Upper lobe of right lung (tissue), 1 donor: ENCODE measurements at regions not wholly inside any gene's neighbourhood (a gene's known extent, or its start where the extent isn't known, plus 50 kb on each side); places are given as distances from the start of the nearest gene placed in this dataset.

Experiments
- ATAC-seq: fragments of 200-7000 bp; cut with Tn5 transposase; one replicate; pipeline ENCODE4 v1.9.1; 2020; ENCODE audit warnings: mild to moderate bottlenecking, moderate library complexity
- DNase-seq: peaks from one replicate; pipeline ENCODE4 v3.0.0-alpha.2; 2020
- H3K27ac ChIP-seq: fragments of 200-600 bp; one replicate; pipeline ENCODE4 v1.8.0; 2022
- H3K27me3 ChIP-seq: fragments of 200-600 bp; one replicate; pipeline ENCODE4 v1.8.0; 2022; ENCODE audit warnings: mild to moderate bottlenecking
- H3K36me3 ChIP-seq: fragments of 200-600 bp; one replicate; pipeline ENCODE4 v1.8.0; 2022
- H3K4me1 ChIP-seq: fragments of 200-600 bp; one replicate; pipeline ENCODE4 v1.8.0; 2022
- H3K4me3 ChIP-seq: fragments of 200-600 bp; one replicate; pipeline ENCODE4 v1.8.0; 2022; ENCODE audit warnings: mild to moderate bottlenecking
- H3K9me3 ChIP-seq: fragments of 200-600 bp; one replicate; pipeline ENCODE4 v1.8.0; 2022
- CTCF ChIP-seq: fragments of 200-600 bp; IDR thresholded peaks from one replicate; pipeline ENCODE4 v1.8.0; 2022; ENCODE audit warnings: antibody characterized with exemption
- intact Hi-C: fragments of 100-400 bp; cut with DNase I; formaldehyde crosslinking; loops from one replicate; pipeline ENCODE4 v1.11.0; 2022
- donor health status: DM: no; HTN: yes; CAD: no; lungs with severe emphysema.

DNA sequence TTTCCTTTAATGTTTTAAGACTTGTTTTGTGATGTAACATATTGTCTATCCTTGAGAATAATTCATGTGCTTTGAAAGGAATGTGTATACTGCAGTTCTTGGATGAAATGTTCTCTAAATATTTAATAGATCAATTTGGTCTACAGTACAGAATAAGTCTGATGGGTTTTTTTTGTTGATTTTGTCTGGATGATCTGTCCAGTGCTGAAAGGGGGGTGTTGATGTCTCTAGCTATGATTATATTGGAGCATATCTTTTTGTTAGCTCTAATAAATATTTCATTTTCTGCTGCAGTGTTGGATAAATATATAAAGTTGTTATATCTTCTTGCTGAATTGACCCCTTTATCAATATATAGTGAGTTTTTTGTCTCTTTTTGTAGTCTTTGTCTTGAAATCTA lies 269.9 kb upstream of the TUSC1 start:
- no peak for ATAC-seq
- Histone ChIP-seq H3K9me3 (no peaks in the 10 kb centered on the region), H3K4me1 (no peaks in the 10 kb centered on the region), H3K36me3 (no peaks in the 10 kb centered on the region), H3K27me3 (no peaks in the 10 kb centered on the region), H3K27ac (no peak overlapping the region), H3K4me3 (no peak overlapping the region)
- DNase-seq = no peak
- intact Hi-C loops = no loop called here
- TF ChIP-seq CTCF = no peak

- DNase-seq = no peak
- intact Hi-C loops = no loop called here
Measured at GRCh38 chr9:25939126-25939525, 260.9 kb upstream of the TUSC1 start.

DNA sequence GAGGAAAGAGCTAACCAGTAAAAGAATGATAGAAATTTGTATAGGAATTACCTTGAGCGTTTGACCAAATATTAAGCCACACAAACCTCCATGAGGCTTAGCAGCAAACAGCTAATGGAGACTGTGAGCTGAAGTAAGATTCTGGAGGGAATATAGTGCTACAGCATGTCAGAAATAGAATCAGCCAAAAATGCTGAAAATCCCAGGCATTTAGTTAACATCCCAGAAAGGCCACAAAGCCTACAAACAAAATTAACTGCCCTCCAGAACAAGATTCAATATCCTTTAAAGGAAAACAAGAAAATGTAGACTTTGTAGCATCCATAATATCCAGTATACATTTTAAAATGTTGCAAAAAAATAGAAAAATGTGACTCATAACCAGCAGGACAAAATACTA lies 257.8 kb upstream of the TUSC1 start:
- DNase-seq (no peak), ATAC-seq (no peak)
- Histone ChIP-seq H3K27ac (no peak overlapping the region), H3K4me3 (no peak overlapping the region), H3K27me3 (no peaks in the 10 kb centered on the region), H3K9me3 (no peaks in the 10 kb centered on the region), H3K36me3 (no peaks in the 10 kb centered on the region), H3K4me1 (no peaks in the 10 kb centered on the region)
- no peak for TF ChIP-seq CTCF
- intact Hi-C loops = no loop called here

More at GRCh38 chr9:25939126-25939525, 260.9 kb upstream of the TUSC1 start:
- Histone ChIP-seq H3K27me3 (no peaks in the 10 kb centered on the region), H3K4me1 (no peaks in the 10 kb centered on the region), H3K27ac (no peak overlapping the region), H3K4me3 (no peak overlapping the region), H3K36me3 (no peaks in the 10 kb centered on the region), H3K9me3 (no peaks in the 10 kb centered on the region)
- no peak for TF ChIP-seq CTCF
- no peak for ATAC-seq

DNA sequence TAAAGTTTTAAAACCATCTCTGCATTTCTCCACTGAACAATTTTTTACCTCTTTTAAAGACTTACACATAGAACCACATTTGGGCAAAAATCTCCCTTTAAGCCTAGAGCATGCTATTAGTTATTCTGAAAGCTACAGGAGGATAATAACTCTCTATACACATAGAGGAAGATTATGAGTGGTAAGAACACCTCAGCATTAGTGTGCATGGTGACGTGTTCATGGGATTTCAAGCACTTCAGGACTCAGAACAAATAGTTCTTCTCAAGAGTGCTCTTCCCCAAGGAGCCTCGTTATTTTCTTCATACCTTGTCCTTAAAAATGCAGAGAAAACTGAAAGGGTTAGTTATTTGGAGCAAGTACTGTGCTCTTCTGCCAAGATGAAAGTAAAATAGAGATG lies 256.9 kb upstream of the TUSC1 start:
- no peaks in the 10 kb centered on the region for H3K9me3 ChIP-seq
- ATAC-seq (no peak), DNase-seq (no peak)
- no peaks in the 10 kb centered on the region for H3K36me3 ChIP-seq
- H3K4me3 ChIP-seq = no peak overlapping the region
- no peaks in the 10 kb centered on the region for H3K4me1 ChIP-seq
- no peak for TF ChIP-seq CTCF
- H3K27me3 ChIP-seq = no peaks in the 10 kb centered on the region
- intact Hi-C loops = no loop called here
- no peak overlapping the region for H3K27ac ChIP-seq

- Histone ChIP-seq H3K4me1 (no peaks in the 10 kb centered on the region), H3K27ac (no peak overlapping the region), H3K36me3 (no peaks in the 10 kb centered on the region), H3K27me3 (no peaks in the 10 kb centered on the region), H3K9me3 (no peaks in the 10 kb centered on the region), H3K4me3 (no peak overlapping the region)
- intact Hi-C loops = no loop called here
- no peak for ATAC-seq
- no peak for TF ChIP-seq CTCF
- no peak for DNase-seq
Measured at GRCh38 chr9:25918761-25919160, 240.5 kb upstream of the TUSC1 start.

GRCh38 chr9:25917731-25918362 lies 239.6 kb upstream of the TUSC1 start:
- ATAC-seq (no peak), DNase-seq (no peak)
- no peaks in the 10 kb centered on the region for H3K36me3 ChIP-seq
- H3K27me3 ChIP-seq = no peaks in the 10 kb centered on the region
- no peak overlapping the region for H3K4me3 ChIP-seq
- TF ChIP-seq CTCF = no peak
- intact Hi-C loops = no loop called here
- H3K27ac ChIP-seq = no peak overlapping the region
- H3K4me1 ChIP-seq = no peaks in the 10 kb centered on the region
- no peaks in the 10 kb centered on the region for H3K9me3 ChIP-seq
